Keratinocyte (primary cell): ENCODE measurements at regions not wholly inside any gene's neighbourhood (a gene's known extent, or its start where the extent isn't known, plus 50 kb on each side); places are given as distances from the start of the nearest gene placed in this dataset.

Source experiments
- DNase-seq: peaks from one replicate; pipeline ENCODE4 v3.0.0-alpha.2; 2011; ENCODE audit warnings: low read depth, missing footprints, low spot score
- FAIRE-seq: peaks from 2 replicates; lab custom pipeline; 2011; peaks lifted over from hg19 to GRCh38; lab: Jason Lieb, UNC
- H2AFZ ChIP-seq: 2 replicates; pipeline ENCODE4 v1.6.0; 2012; ENCODE audit warnings: low read length, control low read depth, inconsistent platforms; ENCODE audit not compliant: control insufficient read depth
- H3K27ac ChIP-seq: 2 replicates; pipeline ENCODE4 v1.5.1; 2011; ENCODE audit warnings: low read length; ENCODE audit not compliant: control insufficient read depth, insufficient read depth
- H3K27me3 ChIP-seq: 3 replicates; pipeline ENCODE4 v1.6.0; 2011; ENCODE audit warnings: low read length; ENCODE audit not compliant: control insufficient read depth, insufficient read depth; ENCODE audit errors: extremely low read depth
- H3K36me3 ChIP-seq, 2 experiments: 2 replicates in 1 of 2; 3 replicates in 1 of 2; pipeline ENCODE4 v1.5.1; 2011; ENCODE audit warnings: low read length in 2 of 2, mild to moderate bottlenecking in 1 of 2; ENCODE audit not compliant: control insufficient read depth in 2 of 2, insufficient read depth in 2 of 2; ENCODE audit errors: extremely low read depth in 1 of 2
- H3K4me1 ChIP-seq: 3 replicates; pipeline ENCODE4 v1.5.1; 2011; ENCODE audit warnings: low read length; ENCODE audit not compliant: control insufficient read depth, insufficient read depth; ENCODE audit errors: extremely low read depth
- H3K4me2 ChIP-seq: 3 replicates; pipeline ENCODE4 v1.6.0; 2011; ENCODE audit warnings: low read depth, low read length; ENCODE audit not compliant: control insufficient read depth, insufficient read depth; ENCODE audit errors: extremely low read depth
- H3K4me3 ChIP-seq, 3 experiments: fragments of 200-600 bp in 1 of 3; sonication (generic) in 1 of 3; 2 replicates in 2 of 3; 3 replicates in 1 of 3; pipeline ENCODE4 v1.5.1; 2011 to 2016; ENCODE audit warnings: low read length in 3 of 3, mild to moderate bottlenecking in 3 of 3, control low read depth in 2 of 3, inconsistent platforms in 1 of 3, low read depth in 1 of 3, mixed read lengths in 1 of 3, mixed run types in 1 of 3, moderate library complexity in 1 of 3; ENCODE audit not compliant: control insufficient read depth in 2 of 3, insufficient read depth in 2 of 3; ENCODE audit errors: extremely low read depth in 1 of 3
- H3K79me2 ChIP-seq: 2 replicates; pipeline ENCODE4 v1.6.0; 2012; ENCODE audit warnings: low read length; ENCODE audit not compliant: control insufficient read depth, insufficient read depth
- H3K9ac ChIP-seq: 3 replicates; pipeline ENCODE4 v1.6.0; 2011; ENCODE audit warnings: low read length; ENCODE audit not compliant: control insufficient read depth, insufficient read depth; ENCODE audit errors: extremely low read depth
- H3K9me1 ChIP-seq: 3 replicates; pipeline ENCODE4 v1.6.0; 2011; ENCODE audit warnings: low read length; ENCODE audit not compliant: control insufficient read depth, insufficient read depth; ENCODE audit errors: extremely low read depth
- H3K9me3 ChIP-seq: 2 replicates; pipeline ENCODE4 v1.5.1; 2012; ENCODE audit warnings: low read depth, low read length; ENCODE audit not compliant: control insufficient read depth
- H4K20me1 ChIP-seq: 3 replicates; pipeline ENCODE4 v1.6.0; 2011; ENCODE audit warnings: low read length; ENCODE audit not compliant: control insufficient read depth, insufficient read depth; ENCODE audit errors: extremely low read depth
- CTCF ChIP-seq, 3 experiments: IDR thresholded peaks in 1 of 3; conservative IDR thresholded peaks in 1 of 3; optimal IDR thresholded peaks in 1 of 3; 2 replicates in 2 of 3; 3 replicates in 1 of 3; pipeline versions ENCODE3 to v1.5.1; 2011; ENCODE audit warnings: low read length in 3 of 3, mild to moderate bottlenecking in 3 of 3, moderate library complexity in 2 of 3, control low read depth in 1 of 3, inconsistent platforms in 1 of 3; ENCODE audit not compliant: insufficient read depth in 2 of 3; ENCODE audit errors: extremely low read depth in 1 of 3
- EZH2 ChIP-seq: IDR thresholded peaks from one replicate; pipeline ENCODE4 v1.6.1; 2012; ENCODE audit warnings: inconsistent platforms, mild to moderate bottlenecking, low read length, moderate library complexity
- dilution Hi-C: fragments of 300-500 bp; cut with MboI; formaldehyde crosslinking; loops from one replicate; pipeline ENCODE4 v1.7.0; 2020; ENCODE audit warnings: low sequenced_read_pairs; ENCODE audit not compliant: extremely low pct_ligation_motif_present

- H3K79me2 ChIP-seq = no peaks in the 10 kb centered on the region
- no peaks in the 10 kb centered on the region for H4K20me1 ChIP-seq
- TF ChIP-seq CTCF (optimal IDR thresholded peaks at IDR 0.05 in 1 of 3, IDR thresholded peaks at IDR 0.05 in 1 of 3, conservative IDR thresholded peaks at IDR 0.05 in 1 of 3; ENCODE audit: extremely low read depth in 1 of 3, insufficient read depth in 2 of 3, low read length in 3 of 3) (no peak), EZH2 (no peak)
- no peaks in the 10 kb centered on the region for H3K36me3 ChIP-seq
- DNase-seq (no peak), FAIRE-seq (no peak)
- H3K9me3 ChIP-seq = no peaks in the 10 kb centered on the region
- H3K4me1 ChIP-seq = no peaks in the 10 kb centered on the region
- H3K27me3 ChIP-seq = no peaks in the 10 kb centered on the region
- dilution Hi-C loops = no loop called here
- no peak overlapping the region for H3K27ac ChIP-seq
- H2AFZ ChIP-seq = no peak overlapping the region
- no peak overlapping the region for H3K9ac ChIP-seq
- no peak overlapping the region for H3K4me2 ChIP-seq
- no peaks in the 10 kb centered on the region for H3K9me1 ChIP-seq
- no peak overlapping the region for H3K4me3 ChIP-seq
Observed at GRCh38 chr12:114185036-114185435, 218.9 kb upstream of the RBM19 start.

GRCh38 chr12:114174326-114174725 is 208.2 kb upstream of the RBM19 start:
- H4K20me1 ChIP-seq = no peaks in the 10 kb centered on the region
- H3K9me3 ChIP-seq = no peaks in the 10 kb centered on the region
- no peak overlapping the region for H2AFZ ChIP-seq
- H3K27ac ChIP-seq = no peak overlapping the region
- H3K9me1 ChIP-seq = no peaks in the 10 kb centered on the region
- TF ChIP-seq CTCF (optimal IDR thresholded peaks at IDR 0.05 in 1 of 3, IDR thresholded peaks at IDR 0.05 in 1 of 3, conservative IDR thresholded peaks at IDR 0.05 in 1 of 3; ENCODE audit: extremely low read depth in 1 of 3, insufficient read depth in 2 of 3, low read length in 3 of 3) (no peak), EZH2 (no peak)
- H3K4me3 ChIP-seq = no peak overlapping the region
- no peaks in the 10 kb centered on the region for H3K4me1 ChIP-seq
- dilution Hi-C loops = no loop called here
- DNase-seq (no peak), FAIRE-seq (no peak)
- H3K9ac ChIP-seq = no peak overlapping the region
- H3K27me3 ChIP-seq = no peaks in the 10 kb centered on the region
- H3K36me3 ChIP-seq = no peaks in the 10 kb centered on the region
- H3K79me2 ChIP-seq = no peaks in the 10 kb centered on the region
- no peak overlapping the region for H3K4me2 ChIP-seq
